Mesothelial cell of epicardium (in vitro differentiated cells): ENCODE measurements at regions not wholly inside any gene's neighbourhood (a gene's known extent, or its start where the extent isn't known, plus 50 kb on each side); places are given as distances from the start of the nearest gene placed in this dataset.

Source experiments
- DNase-seq, 2 experiments: peaks; one replicate each; pipeline ENCODE4 v3.0.0; 2021; ENCODE audit warnings: low spot score in 2 of 2; ENCODE audit not compliant: unreplicated experiment in 2 of 2
- H3K27ac Mint-ChIP-seq: 2 replicates; pipeline ENCODE4 v1.8.0; 2021; ENCODE audit warnings: mixed read lengths
- H3K27me3 Mint-ChIP-seq: 2 replicates; pipeline ENCODE4 v1.8.0; 2021; ENCODE audit warnings: low read depth, mixed read lengths
- H3K36me3 Mint-ChIP-seq: 2 replicates; pipeline ENCODE4 v1.8.0; 2021; ENCODE audit warnings: mixed read lengths
- H3K4me1 Mint-ChIP-seq: 2 replicates; pipeline ENCODE4 v1.8.0; 2021; ENCODE audit warnings: mixed read lengths
- H3K4me3 Mint-ChIP-seq: 2 replicates; pipeline ENCODE4 v1.8.0; 2021; ENCODE audit warnings: mild to moderate bottlenecking, moderate library complexity, mixed read lengths
- H3K9me3 Mint-ChIP-seq: 2 replicates; pipeline ENCODE4 v1.8.0; 2021; ENCODE audit warnings: mixed read lengths
- TF ChIP-seq, protein P1 (sequence below): fragments of 200-600 bp; sonication (generic); IDR thresholded peaks from one replicate; pipeline ENCODE4 v1.5.0; 2021; ENCODE audit warnings: antibody characterized with exemption; ENCODE audit not compliant: unreplicated experiment

DNA sequence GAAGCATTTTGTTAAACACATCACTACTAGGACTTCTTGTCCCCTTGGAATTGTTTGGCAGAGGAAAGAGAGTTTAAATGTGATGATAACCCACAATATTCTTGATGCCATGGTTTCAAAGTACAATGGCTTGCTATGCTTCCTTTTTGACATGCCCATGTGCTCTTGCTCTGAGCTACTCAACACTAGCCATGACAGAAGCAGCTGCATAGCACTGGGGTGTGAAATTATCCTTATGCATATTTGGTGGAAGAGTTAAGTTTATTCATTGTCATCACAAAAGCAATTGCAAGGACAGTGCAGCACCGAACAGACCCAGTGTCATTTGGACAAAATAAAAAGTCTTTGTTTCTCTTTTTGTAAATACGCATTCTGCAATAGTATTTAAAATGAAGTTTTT lies 209.9 kb upstream of the CDH20 start:
- no peaks in the 10 kb centered on the region for H3K27me3 Mint-ChIP-seq
- H3K4me1 Mint-ChIP-seq, result no peaks in the 10 kb centered on the region

DNA sequence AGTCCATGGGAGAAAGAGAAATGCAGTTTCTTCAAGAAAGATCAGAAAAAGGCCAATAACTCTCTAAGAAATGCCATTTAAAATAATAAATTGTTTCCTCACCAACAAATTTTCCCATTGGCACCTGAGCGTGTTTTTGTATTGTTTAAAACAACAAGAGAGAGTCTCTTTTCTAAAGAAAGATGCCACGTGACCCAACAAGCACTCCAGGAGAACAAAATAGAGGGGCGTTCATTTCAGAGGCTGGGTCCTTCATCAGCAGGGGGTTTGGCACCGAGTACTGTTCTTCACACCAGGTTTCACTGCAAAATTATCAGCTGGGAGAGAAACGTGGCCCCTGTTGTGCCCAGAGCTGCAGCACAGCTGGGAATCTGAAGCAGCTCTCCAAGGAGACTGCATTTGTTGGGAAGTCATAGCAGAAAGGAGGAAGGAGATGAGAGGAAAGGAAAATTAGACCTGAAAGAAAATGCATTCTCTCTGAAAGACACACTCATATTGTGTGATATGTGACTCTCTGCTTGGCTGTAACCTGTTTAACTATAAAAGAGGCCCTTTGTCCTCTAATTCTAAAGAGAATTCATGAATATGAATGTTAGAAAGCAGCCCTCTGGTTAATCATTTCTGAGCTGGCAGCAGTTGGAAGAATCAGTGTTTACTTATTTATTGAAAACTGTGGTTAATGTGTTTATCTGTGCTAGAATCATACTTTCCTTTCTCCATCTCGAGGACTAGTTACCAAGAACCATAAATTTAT lies 205.3 kb upstream of the CDH20 start:
- DNase-seq, result no peak
- Mint-ChIP-seq H3K27ac (no peak overlapping the region), H3K4me3 (no peak overlapping the region), H3K4me1 (no peaks in the 10 kb centered on the region), H3K36me3 (no peaks in the 10 kb centered on the region), H3K27me3 (no peaks in the 10 kb centered on the region), H3K9me3 (no peaks in the 10 kb centered on the region)
- TF ChIP-seq, protein P1, sequence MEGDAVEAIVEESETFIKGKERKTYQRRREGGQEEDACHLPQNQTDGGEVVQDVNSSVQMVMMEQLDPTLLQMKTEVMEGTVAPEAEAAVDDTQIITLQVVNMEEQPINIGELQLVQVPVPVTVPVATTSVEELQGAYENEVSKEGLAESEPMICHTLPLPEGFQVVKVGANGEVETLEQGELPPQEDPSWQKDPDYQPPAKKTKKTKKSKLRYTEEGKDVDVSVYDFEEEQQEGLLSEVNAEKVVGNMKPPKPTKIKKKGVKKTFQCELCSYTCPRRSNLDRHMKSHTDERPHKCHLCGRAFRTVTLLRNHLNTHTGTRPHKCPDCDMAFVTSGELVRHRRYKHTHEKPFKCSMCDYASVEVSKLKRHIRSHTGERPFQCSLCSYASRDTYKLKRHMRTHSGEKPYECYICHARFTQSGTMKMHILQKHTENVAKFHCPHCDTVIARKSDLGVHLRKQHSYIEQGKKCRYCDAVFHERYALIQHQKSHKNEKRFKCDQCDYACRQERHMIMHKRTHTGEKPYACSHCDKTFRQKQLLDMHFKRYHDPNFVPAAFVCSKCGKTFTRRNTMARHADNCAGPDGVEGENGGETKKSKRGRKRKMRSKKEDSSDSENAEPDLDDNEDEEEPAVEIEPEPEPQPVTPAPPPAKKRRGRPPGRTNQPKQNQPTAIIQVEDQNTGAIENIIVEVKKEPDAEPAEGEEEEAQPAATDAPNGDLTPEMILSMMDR, result no peak

More for the DNA sequence above, 209.9 kb upstream of the CDH20 start:
- TF ChIP-seq, protein P1, result no peak
- no peaks in the 10 kb centered on the region for H3K36me3 Mint-ChIP-seq
- H3K27ac Mint-ChIP-seq, result no peak overlapping the region
- DNase-seq, result no peak
- H3K9me3 Mint-ChIP-seq, result no peaks in the 10 kb centered on the region
- no peak overlapping the region for H3K4me3 Mint-ChIP-seq

DNA sequence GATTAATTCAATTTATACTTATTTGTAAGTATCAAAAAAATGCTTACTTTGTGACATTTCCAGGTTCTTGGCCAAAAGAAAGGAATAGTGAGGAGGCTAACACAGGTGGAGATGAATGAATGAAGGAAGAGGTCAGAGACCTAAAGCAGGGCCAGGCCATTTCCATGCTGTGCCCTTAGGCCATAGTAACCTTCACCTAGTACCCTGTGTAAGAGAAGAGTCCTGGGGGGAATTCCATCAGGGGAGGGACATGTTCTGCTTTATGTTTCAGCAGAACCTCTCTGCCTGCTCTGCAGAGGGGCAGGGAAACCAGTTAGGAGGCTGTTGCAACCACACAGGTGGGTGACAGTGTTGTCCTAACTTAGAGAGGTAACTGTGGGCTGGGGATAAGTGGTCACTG lies 204.2 kb upstream of the CDH20 start:
- DNase-seq, result no peak
- Mint-ChIP-seq H3K27ac (no peak overlapping the region), H3K9me3 (no peaks in the 10 kb centered on the region), H3K36me3 (no peaks in the 10 kb centered on the region), H3K4me1 (no peaks in the 10 kb centered on the region), H3K27me3 (no peaks in the 10 kb centered on the region), H3K4me3 (no peak overlapping the region)
- TF ChIP-seq, protein P1, result no peak

DNA sequence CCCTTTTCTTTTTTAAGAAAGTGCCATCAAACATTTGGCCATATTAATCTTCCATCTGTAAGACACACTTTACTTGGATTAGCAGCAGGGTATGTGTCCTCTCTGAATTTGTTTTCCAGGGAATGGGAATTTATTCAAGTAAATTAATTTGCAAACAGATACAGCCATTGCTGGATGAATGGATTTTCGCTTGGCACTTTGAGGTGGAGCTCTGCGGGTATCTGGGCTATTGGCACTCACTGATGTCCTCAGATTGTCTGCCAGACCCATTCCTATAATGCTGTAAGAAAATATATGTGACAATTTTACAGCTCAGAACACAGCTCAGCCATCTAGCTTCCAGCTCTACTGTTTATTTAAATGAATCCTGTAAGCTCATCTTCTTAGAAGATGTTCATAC lies 201.2 kb upstream of the CDH20 start:
- Mint-ChIP-seq H3K36me3 (no peaks in the 10 kb centered on the region), H3K4me1 (no peaks in the 10 kb centered on the region), H3K27me3 (no peaks in the 10 kb centered on the region), H3K27ac (no peak overlapping the region), H3K4me3 (no peak overlapping the region), H3K9me3 (no peaks in the 10 kb centered on the region)
- no peak for DNase-seq
- TF ChIP-seq, protein P1, result no peak

- no peaks in the 10 kb centered on the region for H3K9me3 Mint-ChIP-seq
- H3K36me3 Mint-ChIP-seq, result no peaks in the 10 kb centered on the region
- H3K4me1 Mint-ChIP-seq, result no peaks in the 10 kb centered on the region
- no peak overlapping the region for H3K27ac Mint-ChIP-seq
- no peak overlapping the region for H3K4me3 Mint-ChIP-seq
- DNase-seq, result no peak
- H3K27me3 Mint-ChIP-seq, result no peaks in the 10 kb centered on the region
- TF ChIP-seq, protein P1, result no peak
These were observed 199.4 kb upstream of the CDH20 start for GRCh38 chr18:61133783-61134182.
